GM10248 (cell line): ENCODE measurements at regions not wholly inside any gene's neighbourhood (a gene's known extent, or its start where the extent isn't known, plus 50 kb on each side); places are given as distances from the start of the nearest gene placed in this dataset.

Source experiments
- CTCF ChIA-PET: fragments of 300-600 bp; sonication (Branson Sonifier 250); formaldehyde crosslinking; extraction: SDS; loops from one replicate; lab custom pipeline; 2021; ENCODE audit warnings: antibody characterized with exemption; lab: Yijun Ruan, JAX
- POLR2A ChIA-PET: fragments of 350-650 bp; sonication (Branson Sonifier 250); formaldehyde crosslinking; extraction: SDS; loops from one replicate; lab custom pipeline; 2020; ENCODE audit warnings: antibody characterized with exemption; lab: Yijun Ruan, JAX
- DNase-seq: peaks from one replicate; pipeline ENCODE4 v3.0.0; 2012; ENCODE audit errors: extremely low spot score
- CTCF ChIP-seq: IDR thresholded peaks from 2 replicates; pipeline ENCODE4 v1.5.1; 2012; ENCODE audit warnings: mild to moderate bottlenecking, low read depth; ENCODE audit errors: extremely low read depth, missing control alignments, control extremely low read depth

- ChIA-PET POLR2A (no interaction called here), CTCF (interaction anchor here (1.8 kb wide), 1 partner anchor 10 kb away, joined by 6 read pairs; no protein-coding TSS in a partner anchor)
- DNase-seq, result no peak
- no peak for TF ChIP-seq CTCF
These were observed 203.0 kb downstream of the CENPC start for GRCh38 chr4:67342291-67342690.

- no peak for DNase-seq
- ChIA-PET POLR2A (no interaction called here), CTCF (interaction anchor here (1.5 kb wide), 1 partner anchor 21 kb away, joined by 4 read pairs; no protein-coding TSS in a partner anchor)
- no peak for TF ChIP-seq CTCF
These were observed 211.6 kb downstream of the CENPC start for GRCh38 chr4:67333664-67334063.

- TF ChIP-seq CTCF, result no peak
- POLR2A ChIA-PET, result no interaction called here
- CTCF ChIA-PET, result interaction anchor here (1.5 to 2.9 kb wide), 3 partner anchors 9 to 245 kb away, joined by 4 to 8 read pairs (median 6); no protein-coding TSS in a partner anchor
- no peak for DNase-seq
These were observed 212.7 kb downstream of the CENPC start for GRCh38 chr4:67332627-67333026.

GRCh38 chr4:67328393-67328792, 216.9 kb downstream of the CENPC start:
- CTCF ChIA-PET, result interaction anchor here (2.0 to 6.7 kb wide), 3 partner anchors 10 to 241 kb away, joined by 10 to 59 read pairs (median 18); no protein-coding TSS in a partner anchor
- POLR2A ChIA-PET, result no interaction called here
- no peak for DNase-seq
- TF ChIP-seq CTCF, result no peak

- no peak for TF ChIP-seq CTCF
These were observed 217.4 kb downstream of the CENPC start for GRCh38 chr4:67328018-67328278.

GRCh38 chr4:67327245-67328017, 217.9 kb downstream of the CENPC start:
- TF ChIP-seq CTCF, result peak; percentile 87
- CTCF ChIA-PET, result interaction anchor here (0.6 to 6.7 kb wide), 12 partner anchors 9 to 506 kb away, joined by 3 to 59 read pairs (median 4); no protein-coding TSS in a partner anchor
- DNase-seq, result peak; percentile 64
- POLR2A ChIA-PET, result no interaction called here

More at GRCh38 chr4:67328018-67328278, 217.4 kb downstream of the CENPC start:
- POLR2A ChIA-PET, result no interaction called here
- DNase-seq, result no peak
- CTCF ChIA-PET, result interaction anchor here (2.0 to 6.7 kb wide), 3 partner anchors 11 to 241 kb away, joined by 10 to 59 read pairs (median 18); no protein-coding TSS in a partner anchor
